ENCODE measurements at regions not wholly inside any gene's neighbourhood (a gene's known extent, or its start where the extent isn't known, plus 50 kb on each side); places are given as distances from the start of the nearest gene placed in this dataset.
"Not testable (repeated sequence)": the region's sequence is repeated elsewhere in the genome, so short reads cannot be mapped to it uniquely, and the experiment has no call there.

GRCh38 chr3:177476495-177476894, 279.2 kb upstream of the TBL1XR1 start:
- DNase-seq (ENCODE audit: low spot score), result no peak

- no peak for DNase-seq (ENCODE audit: low spot score)
These were observed 279.7 kb upstream of the TBL1XR1 start for GRCh38 chr3:177476921-177477435.

DNA sequence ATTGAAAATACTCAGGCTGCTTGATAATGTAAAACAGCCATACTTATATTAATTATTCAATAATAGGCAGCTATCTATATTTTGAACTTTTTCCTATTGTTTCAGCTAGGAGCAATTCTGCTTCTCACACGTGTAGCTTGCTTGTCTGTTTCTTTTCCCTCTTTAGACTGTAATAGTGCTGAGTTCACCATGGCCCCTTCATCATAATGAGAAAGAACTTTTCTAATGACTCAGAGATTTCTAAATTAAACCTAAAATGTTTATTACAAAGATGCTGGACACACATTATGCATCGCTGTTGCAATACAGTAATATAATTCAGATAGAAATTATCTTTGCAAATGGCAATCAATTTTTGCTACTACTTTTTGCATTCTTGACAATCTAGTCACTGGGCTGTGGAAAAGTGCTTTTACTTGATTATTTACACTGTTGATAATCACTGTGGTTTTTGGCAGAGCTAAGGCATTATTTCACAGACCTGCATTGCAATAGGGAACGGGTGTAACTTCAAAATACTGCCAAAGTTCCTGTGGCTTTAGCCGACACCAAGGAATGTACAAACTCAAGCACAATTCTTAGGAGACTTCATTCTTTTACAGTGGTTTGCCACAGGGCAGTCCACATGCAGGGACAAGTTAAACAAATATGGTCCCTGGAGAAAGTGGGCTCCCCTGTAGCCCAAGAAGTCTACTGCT, 281.0 kb upstream of the TBL1XR1 start:
- DNase-seq (ENCODE audit: low spot score), result no peak

DNA sequence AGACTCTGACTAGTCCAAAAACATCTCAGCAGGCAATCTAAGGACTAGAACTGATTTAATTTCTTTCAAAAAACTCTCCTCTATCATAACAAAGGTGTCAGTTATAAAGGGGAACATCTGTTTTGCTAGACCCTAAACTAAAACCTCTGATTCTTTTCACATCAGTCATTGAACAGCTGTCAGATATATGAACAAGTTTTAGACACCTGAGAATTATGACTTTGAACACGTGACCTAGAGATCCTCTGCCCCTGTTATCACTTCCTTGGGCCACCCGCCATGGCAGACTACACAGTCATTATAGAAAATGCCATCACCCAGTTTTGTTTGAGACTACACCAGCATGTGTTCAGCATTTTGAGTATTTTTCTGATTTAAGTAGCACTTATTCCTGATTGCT, 282.3 kb upstream of the TBL1XR1 start:
- DNase-seq (ENCODE audit: low spot score), result no peak

DNA sequence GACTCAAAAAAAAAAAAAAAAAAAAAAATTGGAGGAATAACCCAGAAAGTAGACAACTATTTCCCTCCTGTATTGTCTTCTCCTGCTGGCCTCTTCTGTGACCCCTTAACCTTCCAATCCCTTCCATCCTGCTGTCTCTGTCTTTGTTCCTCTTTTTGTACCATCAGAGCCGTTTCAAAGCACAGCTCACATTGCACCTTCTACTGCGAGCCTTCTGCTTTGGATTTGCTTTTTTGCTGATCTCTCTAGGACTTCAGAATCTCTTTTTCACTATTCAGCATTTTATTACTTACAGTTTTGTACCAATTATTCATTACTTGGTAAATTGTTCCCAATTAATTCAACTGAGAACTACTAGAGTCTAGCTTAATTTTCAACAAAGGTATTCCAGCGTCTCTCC, 284.0 kb upstream of the TBL1XR1 start:
- DNase-seq (ENCODE audit: low spot score), result no peak

GRCh38 chr3:177482048-177482691, 284.9 kb upstream of the TBL1XR1 start:
- DNase-seq (ENCODE audit: low spot score), result no peak

DNA sequence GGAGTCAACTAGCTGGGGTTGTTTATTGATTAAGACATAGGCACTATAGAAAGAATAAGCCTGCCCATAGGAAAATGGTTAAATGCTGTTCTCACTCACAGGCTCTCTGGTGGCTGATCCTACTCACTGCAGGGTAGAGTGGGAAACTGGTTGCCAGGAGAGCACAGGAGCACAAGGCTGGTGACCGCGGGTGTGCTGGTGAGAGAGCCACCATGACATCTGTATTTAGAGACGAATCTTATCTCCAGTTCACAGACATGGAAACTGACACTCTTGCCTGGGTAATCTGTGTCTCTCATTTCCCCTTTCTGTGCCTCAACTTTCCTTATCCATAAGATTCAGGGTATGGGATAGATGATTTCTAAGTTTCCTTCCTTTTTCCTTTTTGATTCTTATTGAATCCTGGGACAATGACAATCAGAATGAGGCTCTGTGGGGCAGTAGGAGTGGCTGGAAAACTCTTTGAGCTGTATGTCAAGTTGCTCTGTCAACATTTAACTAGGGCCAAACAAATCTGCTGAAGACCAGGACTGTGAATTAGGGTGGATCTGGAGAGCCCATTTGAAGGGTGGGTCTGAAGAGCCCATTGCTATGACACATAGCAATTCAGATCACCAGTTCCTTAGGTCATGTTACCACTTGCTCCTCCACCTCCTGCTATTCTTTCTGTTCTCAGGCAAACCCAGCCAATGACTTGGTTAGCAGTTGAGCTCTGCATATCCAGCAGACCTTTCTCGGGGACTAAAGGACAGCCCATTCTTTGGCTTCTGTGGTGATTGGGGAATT, 286.1 kb upstream of the TBL1XR1 start:
- peak; percentile 28 for DNase-seq (ENCODE audit: low spot score)

GRCh38 chr3:177484206-177484605, 286.9 kb upstream of the TBL1XR1 start:
- DNase-seq (ENCODE audit: low spot score), result no peak

GRCh38 chr3:177484926-177485325, 287.6 kb upstream of the TBL1XR1 start:
- no peak for DNase-seq (ENCODE audit: low spot score)

DNA sequence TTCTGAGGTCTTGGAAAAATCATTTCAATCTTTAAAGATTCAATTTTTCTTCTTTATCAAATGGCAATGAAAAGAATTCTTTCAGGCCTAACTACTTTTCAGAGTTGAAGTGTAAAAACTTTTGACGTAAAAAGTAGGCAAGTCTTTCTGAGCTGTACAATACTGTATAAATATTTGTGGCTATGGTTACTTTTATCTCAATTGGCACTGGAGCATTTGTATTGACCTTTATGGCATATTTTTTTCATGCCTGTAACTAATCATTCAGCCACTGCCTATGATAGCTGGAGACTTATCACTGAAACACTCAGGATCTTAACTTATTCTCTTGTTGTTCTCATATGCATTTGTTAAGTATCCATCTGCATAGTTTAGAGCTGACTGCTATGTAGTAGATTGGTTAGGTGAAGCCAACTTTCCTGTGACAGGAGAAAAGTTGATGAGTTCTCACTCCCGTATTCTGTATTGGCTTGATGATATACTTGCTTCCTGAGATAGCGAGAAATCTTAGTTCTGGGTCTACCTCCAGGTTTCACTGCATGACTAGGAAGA, 290.4 kb upstream of the TBL1XR1 start:
- no peak for DNase-seq (ENCODE audit: low spot score)

DNA sequence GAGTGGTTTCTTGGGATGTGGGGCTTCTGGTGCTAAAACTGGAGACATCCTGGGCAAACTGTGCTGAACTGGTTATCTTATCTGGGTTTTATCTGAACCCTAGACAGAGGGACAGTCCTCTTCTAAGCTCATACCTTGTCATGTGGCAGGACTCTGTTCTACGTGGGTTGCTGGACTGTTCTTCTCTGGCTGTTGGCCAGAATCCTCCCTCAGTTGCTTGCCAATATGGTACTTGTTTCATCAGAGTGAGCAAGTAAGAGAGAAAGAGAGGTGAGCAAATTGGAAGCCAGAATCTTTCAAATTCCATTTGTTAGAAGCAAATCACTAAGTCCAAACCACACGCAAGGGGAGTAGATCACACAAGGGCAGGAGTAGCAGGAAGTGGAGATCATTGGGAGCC, 291.5 kb upstream of the TBL1XR1 start:
- DNase-seq (ENCODE audit: low spot score), result no peak

- no peak for DNase-seq (ENCODE audit: low spot score)
These were observed 293.3 kb upstream of the TBL1XR1 start for GRCh38 chr3:177490626-177491025.

- no peak for DNase-seq (ENCODE audit: low spot score)
These were observed 294.2 kb upstream of the TBL1XR1 start for GRCh38 chr3:177491296-177492032.

- no peak for DNase-seq (ENCODE audit: low spot score)
These were observed 295.8 kb upstream of the TBL1XR1 start for GRCh38 chr3:177493091-177493490.

GRCh38 chr3:177494216-177494615, 296.9 kb upstream of the TBL1XR1 start:
- no peak for DNase-seq (ENCODE audit: low spot score)

GRCh38 chr3:177495566-177495965, 298.3 kb upstream of the TBL1XR1 start:
- no peak for DNase-seq (ENCODE audit: low spot score)

- no peak for DNase-seq (ENCODE audit: low spot score)
These were observed 301.0 kb upstream of the TBL1XR1 start for GRCh38 chr3:177498037-177498857.

GRCh38 chr3:177499039-177499438, 301.8 kb upstream of the TBL1XR1 start:
- DNase-seq (ENCODE audit: low spot score), result not testable (repeated sequence)

- DNase-seq (ENCODE audit: low spot score), result no peak
These were observed 302.6 kb upstream of the TBL1XR1 start for GRCh38 chr3:177499779-177500423.

DNA sequence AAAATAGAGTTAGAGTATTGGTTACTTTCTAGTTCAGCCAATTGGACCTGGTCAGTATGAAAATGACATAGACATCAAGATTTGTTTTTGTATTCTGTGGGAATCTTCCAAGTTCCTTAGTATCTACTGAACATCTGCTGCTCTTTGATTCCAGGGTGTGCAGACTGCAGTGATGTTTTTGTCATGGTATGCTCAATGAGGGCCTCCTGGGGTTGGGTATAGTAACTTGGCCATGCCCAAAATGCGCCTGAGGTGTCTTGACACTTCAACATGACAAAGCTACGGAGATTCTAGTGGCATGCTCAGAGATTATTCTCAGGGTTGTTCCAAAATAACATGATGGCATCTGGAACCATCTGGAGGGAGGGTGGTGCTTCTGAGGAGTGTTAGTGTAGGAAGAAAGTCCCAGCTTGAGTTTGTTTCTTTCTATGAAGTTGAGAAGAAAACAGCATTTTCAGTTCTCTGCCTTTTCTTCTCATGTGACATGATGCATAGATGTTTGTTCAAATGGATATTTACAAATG, 313.5 kb upstream of the TBL1XR1 start:
- no peak for DNase-seq (ENCODE audit: low spot score)
